GM12874 (cell line): ENCODE measurements at regions not wholly inside any gene's neighbourhood (a gene's known extent, or its start where the extent isn't known, plus 50 kb on each side); places are given as distances from the start of the nearest gene placed in this dataset.

Experiments
- TF ChIP-seq, protein P1 (sequence below): IDR thresholded peaks from 2 replicates; pipeline ENCODE4 v1.5.1; 2011; ENCODE audit warnings: low read depth, mild to moderate bottlenecking, control low read depth, low read length, moderate library complexity; ENCODE audit not compliant: insufficient read depth

GRCh38 chr15:93418566-93418965, 329.6 kb upstream of the RGMA start:
- TF ChIP-seq, protein P1, sequence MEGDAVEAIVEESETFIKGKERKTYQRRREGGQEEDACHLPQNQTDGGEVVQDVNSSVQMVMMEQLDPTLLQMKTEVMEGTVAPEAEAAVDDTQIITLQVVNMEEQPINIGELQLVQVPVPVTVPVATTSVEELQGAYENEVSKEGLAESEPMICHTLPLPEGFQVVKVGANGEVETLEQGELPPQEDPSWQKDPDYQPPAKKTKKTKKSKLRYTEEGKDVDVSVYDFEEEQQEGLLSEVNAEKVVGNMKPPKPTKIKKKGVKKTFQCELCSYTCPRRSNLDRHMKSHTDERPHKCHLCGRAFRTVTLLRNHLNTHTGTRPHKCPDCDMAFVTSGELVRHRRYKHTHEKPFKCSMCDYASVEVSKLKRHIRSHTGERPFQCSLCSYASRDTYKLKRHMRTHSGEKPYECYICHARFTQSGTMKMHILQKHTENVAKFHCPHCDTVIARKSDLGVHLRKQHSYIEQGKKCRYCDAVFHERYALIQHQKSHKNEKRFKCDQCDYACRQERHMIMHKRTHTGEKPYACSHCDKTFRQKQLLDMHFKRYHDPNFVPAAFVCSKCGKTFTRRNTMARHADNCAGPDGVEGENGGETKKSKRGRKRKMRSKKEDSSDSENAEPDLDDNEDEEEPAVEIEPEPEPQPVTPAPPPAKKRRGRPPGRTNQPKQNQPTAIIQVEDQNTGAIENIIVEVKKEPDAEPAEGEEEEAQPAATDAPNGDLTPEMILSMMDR: no peak

DNA sequence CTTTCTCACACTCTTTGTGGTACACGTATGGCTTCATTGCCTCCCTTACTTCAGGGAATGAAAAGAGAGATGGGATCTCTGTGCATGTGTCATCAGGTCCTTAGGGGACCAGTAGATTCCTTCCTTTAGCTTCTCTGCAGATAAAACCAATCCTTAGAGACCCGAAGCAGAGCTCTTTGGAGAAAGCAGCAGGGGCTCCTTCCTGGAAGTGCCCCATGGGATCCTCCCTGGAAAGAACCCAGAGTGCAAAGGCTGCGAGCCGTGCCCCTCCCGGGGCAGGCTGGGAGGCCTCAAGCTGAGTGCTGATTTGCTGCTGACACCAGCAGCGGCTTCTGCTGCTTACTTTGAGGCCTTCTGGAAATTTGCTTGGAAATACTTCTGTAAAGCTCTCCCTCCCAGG, 328.6 kb upstream of the RGMA start:
- TF ChIP-seq, protein P1: no peak

DNA sequence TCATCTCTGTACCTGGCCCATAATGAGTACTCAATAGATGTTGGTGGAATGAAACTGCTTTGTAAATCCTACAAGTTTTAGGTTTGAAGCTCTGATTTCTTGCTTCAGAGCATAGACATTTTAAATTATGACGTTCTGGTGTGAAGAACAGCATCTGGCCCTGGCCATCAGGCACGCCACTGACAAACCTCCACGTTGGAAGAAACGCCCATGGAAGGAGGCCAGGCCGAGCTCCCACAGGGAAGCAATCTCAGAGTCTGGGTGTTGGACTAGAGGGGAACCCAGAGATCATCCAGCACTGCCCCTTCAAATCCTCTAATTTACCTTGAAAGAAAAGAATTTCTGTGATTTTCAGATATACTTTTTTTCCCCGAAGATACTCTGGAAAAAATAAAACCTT, 328.1 kb upstream of the RGMA start:
- TF ChIP-seq, protein P1: no peak

DNA sequence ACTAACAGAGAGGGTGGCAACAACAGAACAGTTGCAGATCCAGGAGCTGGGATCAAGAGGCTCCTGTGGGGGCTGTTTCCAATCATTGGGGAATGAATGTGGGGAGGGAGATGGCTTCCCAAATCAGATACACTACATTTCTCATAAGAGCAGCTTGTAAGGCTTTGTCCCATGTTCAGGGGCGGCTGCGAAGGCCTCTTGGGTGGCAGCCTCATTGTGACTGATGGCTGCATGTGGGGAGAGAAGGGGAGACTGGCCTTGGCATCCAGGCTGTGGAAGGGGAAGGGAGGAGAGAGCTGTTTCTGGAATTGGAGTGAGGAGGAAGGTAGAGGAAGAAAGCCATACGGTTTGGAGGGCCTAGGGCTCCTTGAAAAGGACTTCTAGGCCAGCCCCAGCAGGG, 326.6 kb upstream of the RGMA start:
- TF ChIP-seq, protein P1: no peak

GRCh38 chr15:93414576-93415231, 325.7 kb upstream of the RGMA start:
- TF ChIP-seq, protein P1: no peak

GRCh38 chr15:93413745-93414144, 324.7 kb upstream of the RGMA start:
- TF ChIP-seq, protein P1: no peak

GRCh38 chr15:93399121-93399520, 310.1 kb upstream of the RGMA start:
- TF ChIP-seq, protein P1: no peak

DNA sequence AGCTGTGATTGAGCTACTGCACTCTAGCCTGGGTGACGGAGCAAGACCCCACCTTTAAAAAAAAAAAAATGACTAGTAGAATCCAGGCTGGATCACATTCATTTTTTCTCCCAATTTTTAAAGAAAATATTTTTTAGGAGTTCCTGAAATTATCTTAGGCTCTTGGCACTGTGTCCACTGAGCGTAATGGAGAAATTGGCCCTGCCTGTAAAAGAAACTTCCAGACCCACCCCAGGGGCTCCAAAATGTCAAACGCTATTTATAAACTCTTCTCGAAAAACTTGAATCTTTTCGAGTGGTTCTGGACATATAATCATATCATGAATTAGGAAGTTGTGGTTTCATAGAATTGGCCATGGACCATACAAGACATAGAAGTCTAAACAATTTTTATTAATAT, 300.2 kb upstream of the RGMA start:
- TF ChIP-seq, protein P1: no peak
